ENCODE measurements at regions not wholly inside any gene's neighbourhood (a gene's known extent, or its start where the extent isn't known, plus 50 kb on each side); places are given as distances from the start of the nearest gene placed in this dataset.

DNA sequence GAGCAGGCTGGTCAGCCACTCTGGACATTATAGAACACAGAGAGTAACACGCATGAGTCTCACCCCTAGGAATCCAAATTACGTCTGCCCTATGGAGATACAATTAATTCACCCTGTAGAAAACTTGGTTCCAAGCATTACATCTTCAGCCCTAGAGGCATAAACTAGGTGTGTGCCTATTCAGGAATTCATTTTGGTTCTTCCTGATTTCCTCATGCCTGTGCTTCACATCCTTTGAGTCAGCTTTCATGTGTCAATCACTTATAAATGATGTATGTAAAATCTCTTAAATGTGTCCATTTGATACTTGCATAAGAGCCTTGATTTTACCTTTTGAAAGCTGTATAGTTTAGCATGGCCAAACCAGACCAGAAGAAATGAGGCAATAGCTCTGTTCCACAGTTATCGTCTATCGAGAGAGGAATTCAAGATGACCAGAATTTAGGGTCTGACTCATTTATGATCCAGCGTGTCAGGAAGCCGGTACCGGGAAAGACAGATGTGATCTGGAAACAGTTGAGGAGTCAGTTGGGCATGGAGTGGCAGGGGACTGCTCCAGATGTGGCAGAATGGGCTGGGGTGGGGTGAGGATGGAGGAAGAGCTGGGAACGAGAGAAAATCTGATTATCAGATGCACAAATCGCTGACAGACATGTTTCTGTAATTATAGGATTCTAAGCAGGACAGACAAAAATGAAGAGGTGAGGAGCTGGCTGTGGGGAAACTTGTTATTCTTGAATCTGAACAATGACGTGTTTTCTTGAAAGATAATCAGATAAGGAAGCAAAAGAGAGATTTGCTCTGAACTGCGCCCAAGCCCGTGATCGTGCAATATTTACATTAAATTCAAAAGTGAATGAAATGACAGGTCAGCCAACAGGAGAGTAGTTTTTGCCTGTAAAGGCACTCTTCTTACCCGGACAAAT lies 76.7 kb downstream of the C16orf95 start:
- ATAC-seq (ENCODE audit: insufficient read depth, low read depth) (no peak), DNase-seq (no peak)
- H3K27ac ChIP-seq (ENCODE audit: low read length) = no peak overlapping the region
- no peaks in the 10 kb centered on the region for H3K9me3 ChIP-seq (ENCODE audit: insufficient read depth, low read length, severe bottlenecking)
- H3K9ac ChIP-seq (ENCODE audit: low read depth, low read length) = no peak overlapping the region
- no peaks in the 10 kb centered on the region for H4K20me1 ChIP-seq (ENCODE audit: insufficient read depth, low read length)
- H3K36me3 ChIP-seq (ENCODE audit: insufficient read depth, low read length) = no peaks in the 10 kb centered on the region
- H3K27me3 ChIP-seq (ENCODE audit: insufficient read depth, low read length, poor library complexity) = peaks cover 4% of the 10 kb centered on the region
- H2AFZ ChIP-seq (ENCODE audit: low read depth, low read length) = no peak overlapping the region
- H3K79me2 ChIP-seq (ENCODE audit: insufficient read depth, low read length) = no peaks in the 10 kb centered on the region
- H3K4me1 ChIP-seq (ENCODE audit: insufficient read depth, low read length) = no peaks in the 10 kb centered on the region
- no peak for TF ChIP-seq CTCF (IDR thresholded peaks at IDR 0.05; ENCODE audit: borderline replicate concordance, extremely low read depth, low read length, poor library complexity, severe bottlenecking)
- TF ChIP-seq EZH2 (IDR thresholded peaks at IDR 0.05; ENCODE audit: borderline replicate concordance, low read depth, low read length, severe bottlenecking) = no peak
- H3K4me2 ChIP-seq (ENCODE audit: insufficient read depth, low read length) = no peak overlapping the region
- H3K4me3 ChIP-seq (ENCODE audit: low read depth in 1 of 2, low read length in 2 of 2) = no peak overlapping the region

- H3K4me3 ChIP-seq (ENCODE audit: low read depth in 1 of 2, low read length in 2 of 2) = no peak overlapping the region
- H3K9ac ChIP-seq (ENCODE audit: low read depth, low read length) = no peak overlapping the region
- H4K20me1 ChIP-seq (ENCODE audit: insufficient read depth, low read length) = no peaks in the 10 kb centered on the region
- H3K79me2 ChIP-seq (ENCODE audit: insufficient read depth, low read length) = no peaks in the 10 kb centered on the region
- H3K4me1 ChIP-seq (ENCODE audit: insufficient read depth, low read length) = no peaks in the 10 kb centered on the region
- no peak overlapping the region for H3K4me2 ChIP-seq (ENCODE audit: insufficient read depth, low read length)
- H3K36me3 ChIP-seq (ENCODE audit: insufficient read depth, low read length) = no peaks in the 10 kb centered on the region
- H2AFZ ChIP-seq (ENCODE audit: low read depth, low read length) = no peak overlapping the region
- ATAC-seq (ENCODE audit: insufficient read depth, low read depth) = no peak
- H3K27me3 ChIP-seq (ENCODE audit: insufficient read depth, low read length, poor library complexity) = peaks cover 4% of the 10 kb centered on the region
- no peak overlapping the region for H3K27ac ChIP-seq (ENCODE audit: low read length)
- no peaks in the 10 kb centered on the region for H3K9me3 ChIP-seq (ENCODE audit: insufficient read depth, low read length, severe bottlenecking)
- TF ChIP-seq EZH2 (IDR thresholded peaks at IDR 0.05; ENCODE audit: borderline replicate concordance, low read depth, low read length, severe bottlenecking) = no peak
- no peak for DNase-seq
Observed at GRCh38 chr16:87241137-87241771, 75.9 kb downstream of the C16orf95 start.

DNA sequence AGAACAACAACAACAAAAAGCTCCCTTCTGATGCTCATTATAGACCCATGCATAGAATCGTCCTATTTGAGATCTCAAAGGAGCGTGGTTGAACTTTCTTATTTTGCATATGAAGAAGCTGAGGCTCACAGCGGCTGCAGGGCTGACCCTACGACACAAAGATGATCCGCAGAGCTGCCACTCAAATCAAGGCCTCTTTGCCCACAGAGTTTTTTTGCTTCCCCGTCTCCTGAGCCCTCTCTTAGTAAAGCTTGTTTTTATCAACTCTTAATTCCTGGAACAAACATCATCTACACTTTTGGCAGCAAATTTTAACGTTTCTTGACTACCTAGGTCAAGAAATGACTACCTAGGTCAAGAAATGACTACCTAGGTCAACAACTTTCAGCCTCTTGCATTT lies 73.7 kb downstream of the C16orf95 start:
- no peak overlapping the region for H3K27ac ChIP-seq (ENCODE audit: low read length)
- H2AFZ ChIP-seq (ENCODE audit: low read depth, low read length) = no peak overlapping the region
- DNase-seq (no peak), ATAC-seq (ENCODE audit: insufficient read depth, low read depth) (no peak)
- no peaks in the 10 kb centered on the region for H4K20me1 ChIP-seq (ENCODE audit: insufficient read depth, low read length)
- H3K9ac ChIP-seq (ENCODE audit: low read depth, low read length) = no peak overlapping the region
- no peak overlapping the region for H3K4me2 ChIP-seq (ENCODE audit: insufficient read depth, low read length)
- no peak overlapping the region for H3K4me3 ChIP-seq (ENCODE audit: low read depth in 1 of 2, low read length in 2 of 2)
- no peaks in the 10 kb centered on the region for H3K9me3 ChIP-seq (ENCODE audit: insufficient read depth, low read length, severe bottlenecking)
- no peaks in the 10 kb centered on the region for H3K4me1 ChIP-seq (ENCODE audit: insufficient read depth, low read length)
- peaks cover 4% of the 10 kb centered on the region for H3K27me3 ChIP-seq (ENCODE audit: insufficient read depth, low read length, poor library complexity)
- H3K79me2 ChIP-seq (ENCODE audit: insufficient read depth, low read length) = no peaks in the 10 kb centered on the region
- no peak for TF ChIP-seq EZH2 (IDR thresholded peaks at IDR 0.05; ENCODE audit: borderline replicate concordance, low read depth, low read length, severe bottlenecking)
- no peak for TF ChIP-seq CTCF (IDR thresholded peaks at IDR 0.05; ENCODE audit: borderline replicate concordance, extremely low read depth, low read length, poor library complexity, severe bottlenecking)
- no peaks in the 10 kb centered on the region for H3K36me3 ChIP-seq (ENCODE audit: insufficient read depth, low read length)

- Histone ChIP-seq H3K4me3 (ENCODE audit: low read depth in 1 of 2, low read length in 2 of 2) (no peak overlapping the region), H3K4me2 (ENCODE audit: insufficient read depth, low read length) (no peak overlapping the region), H3K9ac (ENCODE audit: low read depth, low read length) (no peak overlapping the region), H4K20me1 (ENCODE audit: insufficient read depth, low read length) (no peaks in the 10 kb centered on the region), H3K9me3 (ENCODE audit: insufficient read depth, low read length, severe bottlenecking) (no peaks in the 10 kb centered on the region), H2AFZ (ENCODE audit: low read depth, low read length) (no peak overlapping the region), H3K27me3 (ENCODE audit: insufficient read depth, low read length, poor library complexity) (no peaks in the 10 kb centered on the region), H3K79me2 (ENCODE audit: insufficient read depth, low read length) (no peaks in the 10 kb centered on the region), H3K36me3 (ENCODE audit: insufficient read depth, low read length) (no peaks in the 10 kb centered on the region), H3K27ac (ENCODE audit: low read length) (no peak overlapping the region), H3K4me1 (ENCODE audit: insufficient read depth, low read length) (no peaks in the 10 kb centered on the region)
- no peak for DNase-seq
- no peak for ATAC-seq (ENCODE audit: insufficient read depth, low read depth)
- TF ChIP-seq EZH2 (IDR thresholded peaks at IDR 0.05; ENCODE audit: borderline replicate concordance, low read depth, low read length, severe bottlenecking) = no peak
- no peak for TF ChIP-seq CTCF (IDR thresholded peaks at IDR 0.05; ENCODE audit: borderline replicate concordance, extremely low read depth, low read length, poor library complexity, severe bottlenecking)
Observed at GRCh38 chr16:87244636-87245197, 72.5 kb downstream of the C16orf95 start.
